Left ventricle myocardium inferior (tissue), 1 donor: ENCODE measurements at regions not wholly inside any gene's neighbourhood (a gene's known extent, or its start where the extent isn't known, plus 50 kb on each side); places are given as distances from the start of the nearest gene placed in this dataset.
A peak's percentile ranks its signal among the peaks of the same experiment; 100 is the strongest.

Experiments
- DNase-seq: peaks from one replicate; pipeline ENCODE4 v3.0.0-alpha.2; 2020
- H3K27ac ChIP-seq: fragments of 200-600 bp; replicated peaks from 2 replicates; pipeline ENCODE4 v1.8.0; 2021
- H3K27me3 ChIP-seq: fragments of 200-600 bp; 2 replicates; pipeline ENCODE4 v1.8.0; 2021; ENCODE audit warnings: low read depth
- H3K36me3 ChIP-seq: fragments of 200-600 bp; 2 replicates; pipeline ENCODE4 v1.8.0; 2021
- H3K4me1 ChIP-seq: fragments of 200-600 bp; 2 replicates; pipeline ENCODE4 v1.8.0; 2021
- H3K4me3 ChIP-seq: fragments of 200-600 bp; 2 replicates; pipeline ENCODE4 v1.8.0; 2021; ENCODE audit warnings: mild to moderate bottlenecking, moderate library complexity
- H3K9me3 ChIP-seq: fragments of 200-600 bp; replicated peaks from 2 replicates; pipeline ENCODE4 v1.8.0; 2021
- CTCF ChIP-seq: fragments of 200-600 bp; IDR thresholded peaks from 2 replicates; pipeline ENCODE4 v1.8.0; 2021; ENCODE audit warnings: antibody characterized with exemption, mild to moderate bottlenecking, borderline replicate concordance
- intact Hi-C: fragments of 100-400 bp; cut with micrococcal nuclease; formaldehyde crosslinking; loops from one replicate; pipeline ENCODE4 v1.11.0; 2022
- donor health status: DM: no; HTN: yes; CAD: no; lungs with severe emphysema.

GRCh38 chr6:81998432-81998831, 246.0 kb upstream of the TENT5A start:
- no peak overlapping the region for H3K4me3 ChIP-seq
- H3K27me3 ChIP-seq: no peaks in the 10 kb centered on the region
- H3K9me3 ChIP-seq: no peaks in the 10 kb centered on the region
- H3K4me1 ChIP-seq: peaks cover 14% of the 10 kb centered on the region
- DNase-seq: no peak
- no peak for TF ChIP-seq CTCF
- no peaks in the 10 kb centered on the region for H3K36me3 ChIP-seq
- intact Hi-C loops: no loop called here
- H3K27ac ChIP-seq: no peak overlapping the region

- intact Hi-C loops: no loop called here
- H3K4me3 ChIP-seq: no peak overlapping the region
- no peak for TF ChIP-seq CTCF
These were observed 244.8 kb upstream of the TENT5A start for GRCh38 chr6:81997090-81997926.

GRCh38 chr6:81996414-81996813, 243.9 kb upstream of the TENT5A start:
- H3K36me3 ChIP-seq: no peaks in the 10 kb centered on the region
- H3K4me3 ChIP-seq: no peak overlapping the region
- no peaks in the 10 kb centered on the region for H3K27me3 ChIP-seq
- no peak for DNase-seq
- no peak for TF ChIP-seq CTCF
- no peaks in the 10 kb centered on the region for H3K9me3 ChIP-seq
- intact Hi-C loops: no loop called here
- no peak overlapping the region for H3K27ac ChIP-seq
- peaks cover 14% of the 10 kb centered on the region for H3K4me1 ChIP-seq

More at GRCh38 chr6:81997090-81997926, 244.8 kb upstream of the TENT5A start:
- H3K36me3 ChIP-seq: no peaks in the 10 kb centered on the region
- H3K9me3 ChIP-seq: no peaks in the 10 kb centered on the region
- no peaks in the 10 kb centered on the region for H3K27me3 ChIP-seq
- H3K4me1 ChIP-seq: peaks cover 14% of the 10 kb centered on the region
- DNase-seq: no peak
- peak overlapping the region; percentile 24 for H3K27ac ChIP-seq

- DNase-seq: no peak
- Histone ChIP-seq H3K4me3 (no peak overlapping the region), H3K36me3 (no peaks in the 10 kb centered on the region), H3K27ac (no peak overlapping the region), H3K27me3 (no peaks in the 10 kb centered on the region), H3K9me3 (no peaks in the 10 kb centered on the region), H3K4me1 (peaks cover 14% of the 10 kb centered on the region)
- intact Hi-C loops: no loop called here
- TF ChIP-seq CTCF: no peak
These were observed 243.2 kb upstream of the TENT5A start for GRCh38 chr6:81995548-81996289.

- intact Hi-C loops: no loop called here
- Histone ChIP-seq H3K4me3 (no peak overlapping the region), H3K9me3 (peaks cover 4% of the 10 kb centered on the region), H3K4me1 (no peaks in the 10 kb centered on the region), H3K36me3 (no peaks in the 10 kb centered on the region), H3K27ac (no peak overlapping the region), H3K27me3 (no peaks in the 10 kb centered on the region)
- no peak for DNase-seq
- TF ChIP-seq CTCF: no peak
These were observed 236.4 kb upstream of the TENT5A start for GRCh38 chr6:81988871-81989270.
